ENCODE measurements at regions not wholly inside any gene's neighbourhood (a gene's known extent, or its start where the extent isn't known, plus 50 kb on each side); places are given as distances from the start of the nearest gene placed in this dataset.

DNA sequence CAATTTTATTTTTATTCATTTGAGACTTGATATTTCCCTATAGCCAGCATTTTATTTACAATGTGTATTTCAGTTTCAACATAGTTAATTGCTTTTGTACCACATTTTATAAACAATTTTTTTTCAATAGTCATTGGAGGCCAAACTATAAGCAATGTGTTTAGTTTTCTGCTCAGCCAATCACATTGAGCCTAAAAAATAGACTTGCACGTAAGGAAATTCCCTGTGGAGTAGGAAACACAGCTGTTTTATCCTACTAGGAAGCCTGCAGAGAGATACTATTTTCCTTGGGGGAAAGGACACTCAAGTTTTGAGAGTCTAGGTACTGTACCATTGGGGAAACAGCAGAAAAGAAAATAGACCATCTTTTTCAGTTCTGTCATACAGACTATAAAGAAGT lies 410.2 kb upstream of the GOT2 start:
- intact Hi-C loops (cut with micrococcal nuclease; ENCODE audit: unreplicated experiment) = no loop called here
- CTCF ChIA-PET (ENCODE audit: low intra/inter-chr PET ratio, low total read pairs) = no interaction called here
- Histone ChIP-seq H3K4me2 (ENCODE audit: low read depth, low read length) (no peak overlapping the region), H3K9me3 (ENCODE audit: low read length) (no peaks in the 10 kb centered on the region), H3K4me3 (replicated peaks in 1 of 3; ENCODE audit: insufficient read depth in 1 of 3, low read depth in 2 of 3, low read length in 3 of 3) (no peak overlapping the region), H3K27me3 (ENCODE audit: control insufficient read depth in 1 of 2, insufficient read depth in 2 of 2, low read length in 2 of 2) (no peaks in the 10 kb centered on the region), H4K20me1 (ENCODE audit: insufficient read depth, low read length) (no peaks in the 10 kb centered on the region), H3K79me2 (ENCODE audit: insufficient read depth, low read length) (no peaks in the 10 kb centered on the region), H3K27ac (ENCODE audit: extremely low read length, insufficient read depth, low read length) (no peak overlapping the region), H3K9ac (ENCODE audit: insufficient read depth, low read depth, low read length) (no peak overlapping the region), H3K4me1 (ENCODE audit: insufficient read depth, low read length) (no peaks in the 10 kb centered on the region), H3K36me3 (replicated peaks in 1 of 2; ENCODE audit: control insufficient read depth in 1 of 2, insufficient read depth in 2 of 2, low read length in 2 of 2) (no peaks in the 10 kb centered on the region), H2AFZ (ENCODE audit: low read length) (no peak overlapping the region)
- POLR2A ChIA-PET = no interaction called here
- TF ChIP-seq MEIS2 (CRISPR knock-in tag; IDR thresholded peaks at IDR 0.05) (no peak), CEBPG (CRISPR knock-in tag; IDR thresholded peaks at IDR 0.05) (no peak), GABPA (IDR thresholded peaks at IDR 0.05; ENCODE audit: low read depth, low read length) (no peak), GABPA (CRISPR knock-in tag; IDR thresholded peaks at IDR 0.05; ENCODE audit: low read depth) (no peak), MBD4 (IDR thresholded peaks at IDR 0.05; ENCODE audit: borderline replicate concordance, low read length) (no peak), ZC3H13 (CRISPR knock-in tag; IDR thresholded peaks at IDR 0.05) (no peak), ZNF576 (CRISPR knock-in tag; IDR thresholded peaks at IDR 0.05) (no peak), ZNF337 (CRISPR knock-in tag; IDR thresholded peaks at IDR 0.05; ENCODE audit: borderline replicate concordance, low read depth) (no peak), RCOR2 (CRISPR knock-in tag; IDR thresholded peaks at IDR 0.05) (no peak), RFX1 (IDR thresholded peaks at IDR 0.05) (no peak)
- TF ChIP-seq, protein P1, sequence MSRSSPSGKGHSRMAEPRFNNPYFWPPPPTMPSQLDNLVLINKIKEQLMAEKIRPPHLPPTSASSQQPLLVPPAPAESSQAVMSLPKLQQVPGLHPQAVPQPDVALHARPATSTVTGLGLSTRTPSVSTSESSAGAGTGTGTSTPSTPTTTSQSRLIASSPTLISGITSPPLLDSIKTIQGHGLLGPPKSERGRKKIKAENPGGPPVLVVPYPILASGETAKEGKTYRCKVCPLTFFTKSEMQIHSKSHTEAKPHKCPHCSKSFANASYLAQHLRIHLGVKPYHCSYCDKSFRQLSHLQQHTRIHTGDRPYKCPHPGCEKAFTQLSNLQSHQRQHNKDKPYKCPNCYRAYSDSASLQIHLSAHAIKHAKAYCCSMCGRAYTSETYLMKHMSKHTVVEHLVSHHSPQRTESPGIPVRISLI (CRISPR knock-in tag; IDR thresholded peaks at IDR 0.05; ENCODE audit: borderline replicate concordance) = no peak
- TF ChIP-seq, protein P2, sequence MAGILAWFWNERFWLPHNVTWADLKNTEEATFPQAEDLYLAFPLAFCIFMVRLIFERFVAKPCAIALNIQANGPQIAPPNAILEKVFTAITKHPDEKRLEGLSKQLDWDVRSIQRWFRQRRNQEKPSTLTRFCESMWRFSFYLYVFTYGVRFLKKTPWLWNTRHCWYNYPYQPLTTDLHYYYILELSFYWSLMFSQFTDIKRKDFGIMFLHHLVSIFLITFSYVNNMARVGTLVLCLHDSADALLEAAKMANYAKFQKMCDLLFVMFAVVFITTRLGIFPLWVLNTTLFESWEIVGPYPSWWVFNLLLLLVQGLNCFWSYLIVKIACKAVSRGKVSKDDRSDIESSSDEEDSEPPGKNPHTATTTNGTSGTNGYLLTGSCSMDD (CRISPR knock-in tag; IDR thresholded peaks at IDR 0.05) = no peak
- WGBS (ENCODE audit: low lambda C conversion rate) = 2% methylated on average over 1 of the region's 1 CpG
- FAIRE-seq (no peak), DNase-seq (ENCODE audit: low spot score) (no peak), ATAC-seq (no peak)
- in situ Hi-C loops (cut with HindIII; ENCODE audit: extremely low pct_ligation_motif_present, low pct_unique_long_range_greater_than_20kb) = no loop called here
- no TSS peak for BruUV-seq (replicated peaks)

Measured in HepG2 (cell line).